H9 (cell line): ENCODE measurements at regions not wholly inside any gene's neighbourhood (a gene's known extent, or its start where the extent isn't known, plus 50 kb on each side); places are given as distances from the start of the nearest gene placed in this dataset.

Source experiments
- DNase-seq: peaks from one replicate; pipeline ENCODE4 v3.0.0-alpha.2; 2017
- H2AFZ ChIP-seq: one replicate; pipeline ENCODE4 v1.6.1; 2013; ENCODE audit warnings: mild to moderate bottlenecking, low read length, control low read depth, moderate library complexity
- H2AK5ac ChIP-seq: 2 replicates; pipeline ENCODE4 v1.6.1; 2013; ENCODE audit warnings: low read length, control low read depth, mixed read lengths; ENCODE audit not compliant: insufficient read length
- H2BK120ac ChIP-seq: one replicate; pipeline ENCODE4 v1.6.1; 2013; ENCODE audit warnings: low read depth, mild to moderate bottlenecking, low read length, control low read depth, inconsistent platforms; ENCODE audit not compliant: poor library complexity, severe bottlenecking
- H2BK12ac ChIP-seq: 2 replicates; pipeline ENCODE4 v1.6.1; 2013; ENCODE audit warnings: low read length, control low read depth, mixed read lengths, low read depth; ENCODE audit not compliant: insufficient read length
- H2BK15ac ChIP-seq: 2 replicates; pipeline ENCODE4 v1.6.1; 2013; ENCODE audit warnings: low read depth, low read length, control low read depth
- H2BK20ac ChIP-seq: one replicate; pipeline ENCODE4 v1.6.1; 2013; ENCODE audit warnings: low read depth, mild to moderate bottlenecking, low read length, control low read depth, inconsistent platforms; ENCODE audit not compliant: poor library complexity, severe bottlenecking
- H2BK5ac ChIP-seq: 2 replicates; pipeline ENCODE4 v1.6.1; 2013; ENCODE audit warnings: low read length, control low read depth, mixed read lengths; ENCODE audit not compliant: insufficient read length
- H3K14ac ChIP-seq: 2 replicates; pipeline ENCODE4 v1.6.1; 2013; ENCODE audit warnings: low read length, control low read depth; ENCODE audit not compliant: insufficient read depth
- H3K18ac ChIP-seq: 2 replicates; pipeline ENCODE4 v1.6.1; 2013; ENCODE audit warnings: low read depth, mild to moderate bottlenecking, mixed read lengths, low read length, control low read depth; ENCODE audit not compliant: insufficient read length
- H3K23ac ChIP-seq: 2 replicates; pipeline ENCODE4 v1.6.1; 2013; ENCODE audit warnings: low read length, control low read depth, mixed read lengths, low read depth; ENCODE audit not compliant: insufficient read length
- H3K23me2 ChIP-seq: 2 replicates; pipeline ENCODE4 v1.6.1; 2013; ENCODE audit warnings: low read depth, mild to moderate bottlenecking, mixed read lengths, low read length, control low read depth; ENCODE audit not compliant: insufficient read length, poor library complexity, severe bottlenecking
- H3K27ac ChIP-seq: 2 replicates; pipeline ENCODE4 v1.5.1; 2013; ENCODE audit warnings: low read length, control low read depth, mixed read lengths, low read depth; ENCODE audit not compliant: insufficient read length
- H3K27me3 ChIP-seq: 2 replicates; pipeline ENCODE4 v1.6.1; 2013; ENCODE audit warnings: low read length, control low read depth, inconsistent platforms; ENCODE audit not compliant: insufficient read depth
- H3K4ac ChIP-seq: 2 replicates; pipeline ENCODE4 v1.6.1; 2013; ENCODE audit warnings: low read depth, mild to moderate bottlenecking, control low read depth, inconsistent platforms, low read length, moderate library complexity
- H3K4me1 ChIP-seq: 2 replicates; pipeline ENCODE4 v1.6.1; 2013; ENCODE audit warnings: low read length, control low read depth, inconsistent platforms; ENCODE audit not compliant: insufficient read depth
- H3K4me2 ChIP-seq: 2 replicates; pipeline ENCODE4 v1.6.1; 2013; ENCODE audit warnings: low read length, control low read depth, mixed read lengths; ENCODE audit not compliant: insufficient read length, insufficient read depth
- H3K56ac ChIP-seq: 2 replicates; pipeline ENCODE4 v1.6.1; 2013; ENCODE audit warnings: low read depth, mild to moderate bottlenecking, mixed read lengths, low read length, control low read depth; ENCODE audit not compliant: insufficient read length
- H3K79me1 ChIP-seq: 2 replicates; pipeline ENCODE4 v1.6.1; 2013; ENCODE audit warnings: low read depth, mild to moderate bottlenecking, moderate library complexity, low read length, control low read depth, inconsistent platforms; ENCODE audit not compliant: insufficient read depth, poor library complexity, severe bottlenecking
- H3K79me2 ChIP-seq: 2 replicates; pipeline ENCODE4 v1.6.1; 2013; ENCODE audit warnings: low read length, control low read depth, inconsistent platforms; ENCODE audit not compliant: insufficient read depth
- H3K9ac ChIP-seq: 2 replicates; pipeline ENCODE4 v1.6.1; 2013; ENCODE audit warnings: low read length, control low read depth, mixed read lengths; ENCODE audit not compliant: insufficient read length; ENCODE audit errors: extremely low read depth
- H3K9me3 ChIP-seq: one replicate; pipeline ENCODE4 v1.6.1; 2013; ENCODE audit warnings: low read depth, low read length, inconsistent platforms; ENCODE audit not compliant: control insufficient read depth
- H3T11ph ChIP-seq: one replicate; pipeline ENCODE4 v1.6.1; 2013; ENCODE audit warnings: mild to moderate bottlenecking, low read length, control low read depth, inconsistent platforms
- H4K20me1 ChIP-seq: one replicate; pipeline ENCODE4 v1.6.1; 2013; ENCODE audit not compliant: control insufficient read depth, insufficient read length, insufficient read depth
- H4K5ac ChIP-seq: 2 replicates; pipeline ENCODE4 v1.6.1; 2013; ENCODE audit warnings: low read depth, mild to moderate bottlenecking, mixed read lengths, low read length, control low read depth; ENCODE audit not compliant: insufficient read length
- H4K8ac ChIP-seq: replicated peaks from 2 replicates; pipeline ENCODE4 v1.6.1; 2013; ENCODE audit warnings: low read length, control low read depth, mixed read lengths, low read depth; ENCODE audit not compliant: insufficient read length
- H4K91ac ChIP-seq: 2 replicates; pipeline ENCODE4 v1.6.1; 2013; ENCODE audit warnings: low read depth, mild to moderate bottlenecking, moderate library complexity, mixed read lengths, low read length, control low read depth; ENCODE audit not compliant: insufficient read length
- H3K27ac Mint-ChIP-seq, 3 experiments: 2 replicates in 2 of 3; 3 replicates in 1 of 3; pipeline ENCODE4 v1.8.0; 2020 to 2021; ENCODE audit warnings: mixed read lengths in 3 of 3, mild to moderate bottlenecking in 1 of 3, moderate library complexity in 1 of 3
- H3K27me3 Mint-ChIP-seq: 2 replicates; pipeline ENCODE4 v1.8.0; 2021; ENCODE audit warnings: low read depth, mild to moderate bottlenecking, moderate library complexity, mixed read lengths
- H3K36me3 Mint-ChIP-seq, 3 experiments: 2 replicates in 2 of 3; 3 replicates in 1 of 3; pipeline ENCODE4 v1.8.0; 2020 to 2021; ENCODE audit warnings: low read depth in 3 of 3, mixed read lengths in 3 of 3; ENCODE audit not compliant: insufficient read depth in 1 of 3
- H3K4me1 Mint-ChIP-seq, 2 experiments: 2 replicates each; pipeline ENCODE4 v1.8.0; 2020; ENCODE audit warnings: mixed read lengths in 2 of 2
- H3K4me3 Mint-ChIP-seq, 2 experiments: 2 replicates in 1 of 2; 3 replicates in 1 of 2; pipeline ENCODE4 v1.8.0; 2020 to 2021; ENCODE audit warnings: mild to moderate bottlenecking in 2 of 2, mixed read lengths in 2 of 2, moderate library complexity in 1 of 2
- H3K9me3 Mint-ChIP-seq, 2 experiments: 2 replicates in 1 of 2; 3 replicates in 1 of 2; pipeline ENCODE4 v1.8.0; 2020; ENCODE audit warnings: mild to moderate bottlenecking in 2 of 2, mixed read lengths in 2 of 2, moderate library complexity in 1 of 2
- CTCF ChIP-seq: fragments of 200-600 bp; sonication (generic); conservative IDR thresholded peaks from 3 replicates; pipeline ENCODE4 v1.8.0; 2021; ENCODE audit warnings: antibody characterized with exemption, mild to moderate bottlenecking
- WGBS: extraction: QIAGEN DNeasy Blood & Tissue Kit; methylation state at CpG from one replicate; pipeline ENCODE4 v1.1.7; 2013; ENCODE audit warnings: missing lambda C conversion rate, low lambda C conversion rate, mixed read lengths; ENCODE audit not compliant: insufficient read length; ENCODE audit errors: extremely low coverage; 5-methylcytosine and 5-hydroxymethylcytosine counted together

- H4K5ac ChIP-seq: no peak overlapping the region
- H3K27ac ChIP-seq: no peak overlapping the region
These were observed 62.0 kb upstream of the KLF13 start for GRCh38 chr15:31264559-31265089.

More at GRCh38 chr15:31264559-31265089, 62.0 kb upstream of the KLF13 start:
- Histone ChIP-seq H3K4me1 (no peaks in the 10 kb centered on the region), H3K79me1 (no peaks in the 10 kb centered on the region), H4K8ac (no peak overlapping the region), H4K91ac (no peak overlapping the region), H3K18ac (no peak overlapping the region), H3K4ac (no peak overlapping the region), H2BK5ac (no peak overlapping the region), H3K79me2 (no peaks in the 10 kb centered on the region), H2BK15ac (no peak overlapping the region), H3K4me2 (no peak overlapping the region), H3K14ac (no peak overlapping the region), H3K9me3 (no peaks in the 10 kb centered on the region), H3K23me2 (no peaks in the 10 kb centered on the region), H4K20me1 (no peaks in the 10 kb centered on the region), H3K27me3 (no peaks in the 10 kb centered on the region), H3K56ac (no peak overlapping the region), H2AFZ (no peak overlapping the region), H2BK120ac (no peak overlapping the region), H2BK12ac (no peak overlapping the region), H3K23ac (no peak overlapping the region), H3T11ph (no peak overlapping the region), H3K9ac (no peak overlapping the region), H2BK20ac (no peak overlapping the region), H2AK5ac (no peak overlapping the region)
- H3K36me3 Mint-ChIP-seq: no peaks in the 10 kb centered on the region
- H3K27ac Mint-ChIP-seq: no peak overlapping the region
- no peaks in the 10 kb centered on the region for H3K9me3 Mint-ChIP-seq
- WGBS: no CpG with 5 or more reads among the region's 6 CpGs
- H3K4me3 Mint-ChIP-seq: no peak overlapping the region
- TF ChIP-seq CTCF: no peak
- H3K4me1 Mint-ChIP-seq: peaks cover 6 to 14% of the 10 kb centered on the region in 2 experiments
- H3K27me3 Mint-ChIP-seq: no peaks in the 10 kb centered on the region; the same call in 1 of the 2 replicates
- no peak for DNase-seq
